ENCODE measurements at regions not wholly inside any gene's neighbourhood (a gene's known extent, or its start where the extent isn't known, plus 50 kb on each side); places are given as distances from the start of the nearest gene placed in this dataset.
"Not testable (repeated sequence)": the region's sequence is repeated elsewhere in the genome, so short reads cannot be mapped to it uniquely, and the experiment has no call there.

DNA sequence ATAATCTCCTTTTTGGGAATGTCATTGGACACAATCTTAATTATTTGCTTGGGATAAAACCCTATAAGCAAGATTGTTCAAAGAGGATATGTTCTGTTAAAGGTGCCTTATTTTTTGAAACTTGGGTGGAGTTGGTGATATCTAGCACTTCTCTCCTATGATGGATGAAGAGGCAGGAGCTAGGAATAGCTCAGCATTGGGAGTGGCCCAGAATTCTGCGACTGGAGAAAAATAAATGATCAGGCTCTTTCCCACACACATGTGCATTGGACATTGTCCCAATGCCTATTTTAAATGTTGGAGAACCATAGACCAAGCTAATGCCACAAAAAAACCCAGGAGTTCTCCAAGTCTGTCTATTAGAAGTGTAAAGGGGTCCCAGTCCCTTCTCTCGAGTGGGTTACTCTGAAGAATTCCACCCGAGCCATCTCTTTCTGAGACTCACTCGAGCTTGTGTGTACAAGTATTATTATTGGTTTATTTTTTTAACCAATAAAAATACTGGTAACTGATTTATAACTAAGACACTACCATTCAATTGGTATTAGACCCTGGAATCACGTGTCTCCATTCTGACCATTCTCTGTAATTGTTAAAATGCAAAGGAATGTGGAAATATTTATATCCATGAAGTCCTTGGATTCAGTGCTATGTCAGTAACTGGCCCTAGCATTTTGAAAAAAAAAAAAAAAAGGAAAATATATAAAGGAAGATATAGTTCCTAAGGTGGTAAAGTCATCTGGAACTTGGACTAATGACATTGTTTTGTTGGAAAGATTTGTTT lies 437.5 kb upstream of the TMEM132C start:
- no peak for DNase-seq (ENCODE audit: low read depth in 2 of 2)

DNA sequence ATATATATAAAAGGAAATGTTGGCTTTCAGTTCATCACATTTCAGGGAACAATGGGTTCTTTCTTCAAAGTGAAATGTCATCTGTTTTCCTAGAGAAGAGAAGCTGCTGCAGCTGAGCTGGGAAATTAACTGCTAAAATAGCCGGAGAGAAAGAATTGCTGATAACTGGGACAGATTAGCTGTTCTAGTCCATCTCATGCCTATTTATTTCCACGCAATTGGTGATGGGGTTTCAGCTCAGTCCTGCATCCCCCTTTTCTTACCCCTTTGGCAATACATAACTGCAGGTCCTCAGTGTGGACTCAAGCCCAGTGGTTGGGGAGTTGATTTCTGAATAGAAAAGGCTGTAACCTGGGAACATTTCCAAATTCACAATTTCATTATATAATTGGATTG lies 436.9 kb upstream of the TMEM132C start:
- no peak for DNase-seq (ENCODE audit: low read depth in 2 of 2)

DNA sequence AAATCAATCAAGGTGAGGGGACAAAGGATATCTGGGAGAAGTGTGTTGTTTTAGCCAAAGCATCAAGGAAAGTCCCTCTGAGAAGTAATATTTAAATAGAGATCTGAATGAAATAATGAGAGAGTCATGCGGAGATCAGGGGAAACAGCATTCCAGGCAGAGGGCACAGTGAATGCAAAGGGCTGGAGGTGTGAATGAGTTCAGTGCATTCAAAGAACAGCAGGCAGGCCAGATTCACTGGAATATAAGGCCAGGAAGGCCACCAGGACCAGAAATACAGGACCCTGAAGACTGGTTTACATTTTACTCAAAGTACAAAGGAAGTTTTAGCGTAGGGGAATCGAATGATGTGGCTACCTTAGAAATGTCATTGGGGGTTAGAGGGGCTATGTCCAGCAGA lies 436.2 kb upstream of the TMEM132C start:
- DNase-seq (ENCODE audit: low read depth in 2 of 2) = no peak

DNA sequence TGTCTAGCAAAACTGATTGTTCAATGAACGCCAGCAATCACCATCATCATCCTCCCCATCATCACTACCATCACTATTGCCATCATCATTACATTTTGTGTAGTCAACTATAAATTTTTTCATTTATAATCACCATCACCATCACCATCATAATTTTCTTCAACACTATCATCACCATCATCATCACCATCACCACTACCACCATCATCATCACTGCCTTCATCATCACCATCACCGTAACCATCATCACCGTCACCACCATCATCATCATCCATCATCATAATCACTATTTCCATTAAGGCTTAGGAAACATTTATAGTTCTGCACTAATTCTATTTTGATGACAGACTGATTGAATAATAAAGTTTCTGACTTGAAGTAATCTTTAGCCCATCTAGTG lies 434.8 kb upstream of the TMEM132C start:
- no peak for DNase-seq (ENCODE audit: low read depth in 2 of 2)

DNA sequence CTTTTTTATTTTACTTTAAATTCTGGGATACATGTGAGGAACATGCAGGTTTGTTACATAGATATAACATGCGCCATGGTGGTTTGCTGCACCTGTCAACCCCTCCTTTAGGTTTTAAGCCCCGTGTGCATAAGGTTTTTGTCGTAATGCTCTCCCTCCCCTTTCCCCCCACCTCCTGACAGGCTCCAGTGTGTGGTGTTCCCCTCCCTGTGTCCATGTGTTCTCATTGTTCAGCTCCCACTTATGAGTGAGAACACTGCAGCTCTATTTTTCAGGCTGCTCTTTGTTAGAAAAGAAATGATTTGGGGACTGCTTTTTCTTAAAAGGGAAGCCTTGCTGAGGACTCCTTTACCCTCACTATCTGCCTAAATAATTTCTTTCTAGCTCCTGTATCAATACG lies 430.2 kb upstream of the TMEM132C start:
- DNase-seq (ENCODE audit: low read depth in 2 of 2) = not testable (repeated sequence)

DNA sequence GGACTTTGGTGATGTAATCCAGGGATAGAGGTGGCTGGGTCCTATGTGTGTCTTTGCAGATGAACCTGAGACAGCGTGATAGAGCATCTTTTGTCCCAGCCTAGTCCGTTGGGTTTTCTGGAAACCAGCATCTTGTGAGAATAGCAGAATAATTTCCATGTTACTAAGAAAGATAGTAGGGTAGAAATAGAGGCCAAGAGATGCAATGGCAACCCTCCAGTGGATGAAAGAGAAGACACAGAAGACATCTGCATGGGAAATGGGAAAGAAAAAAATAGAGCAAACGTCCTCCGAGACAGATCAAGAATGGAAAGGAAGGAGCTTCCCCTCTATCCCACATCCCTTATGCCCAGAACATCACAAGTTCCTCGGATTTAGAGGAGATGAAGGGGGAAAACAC lies 409.3 kb upstream of the TMEM132C start:
- no peak for DNase-seq (ENCODE audit: low read depth in 2 of 2)

DNA sequence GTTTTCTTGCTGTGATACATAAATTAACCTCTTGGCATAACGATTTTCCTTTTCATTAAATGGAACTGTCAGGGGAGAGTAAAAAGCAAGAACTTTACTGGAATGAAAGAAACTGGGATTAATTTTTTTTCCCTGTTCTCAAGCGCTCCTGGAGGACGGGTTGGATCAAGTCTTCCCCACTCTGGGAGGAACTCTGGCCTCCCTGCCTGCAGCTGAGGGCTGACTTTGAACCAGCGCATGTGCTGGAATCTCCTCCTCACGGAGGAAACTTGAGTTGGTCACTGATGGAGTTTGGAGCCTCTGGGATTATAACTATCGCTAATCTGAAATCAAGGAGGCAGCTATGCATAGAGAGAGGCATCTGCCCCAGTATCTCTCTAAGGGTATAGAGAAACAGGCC lies 406.4 kb upstream of the TMEM132C start:
- DNase-seq (ENCODE audit: low read depth in 2 of 2) = no peak

DNA sequence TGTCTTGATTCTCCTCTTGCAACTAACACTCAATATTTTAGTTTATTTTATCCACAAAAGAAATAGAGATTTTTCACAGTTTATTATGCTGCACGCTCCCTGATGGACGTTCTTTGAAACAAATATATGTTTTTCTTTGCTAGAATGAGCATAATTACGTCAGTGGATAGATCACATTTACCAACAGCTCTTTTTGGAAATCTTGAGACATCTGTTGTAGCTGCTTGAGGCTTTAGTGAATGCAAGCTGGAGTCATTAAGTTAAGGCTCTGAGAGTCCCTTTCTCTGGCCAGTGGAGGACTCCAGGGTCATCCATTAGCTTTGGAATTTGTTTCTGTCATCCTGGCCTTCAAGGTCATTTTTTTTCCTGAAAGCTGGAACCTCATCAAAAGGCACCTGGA lies 405.6 kb upstream of the TMEM132C start:
- DNase-seq (ENCODE audit: low read depth in 2 of 2) = no peak

DNA sequence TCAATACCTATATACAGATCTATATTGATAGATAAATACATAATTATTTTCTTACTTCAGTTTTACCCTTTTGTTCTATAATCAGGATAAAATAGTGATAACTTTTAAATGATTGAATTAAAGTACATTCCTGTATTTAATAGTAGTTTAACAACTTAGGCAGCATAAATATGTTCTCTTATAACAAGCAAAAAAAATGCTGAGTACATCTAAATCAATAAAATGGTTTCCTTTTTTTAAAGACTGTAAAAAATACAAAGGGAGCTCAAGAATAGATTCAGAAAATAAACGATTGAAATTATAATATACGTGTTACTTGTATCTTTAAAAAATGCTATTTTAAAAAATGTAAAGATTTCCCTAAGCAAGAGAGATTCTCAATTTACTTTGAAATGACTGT lies 393.7 kb upstream of the TMEM132C start:
- no peak for DNase-seq (ENCODE audit: low read depth in 2 of 2)

DNA sequence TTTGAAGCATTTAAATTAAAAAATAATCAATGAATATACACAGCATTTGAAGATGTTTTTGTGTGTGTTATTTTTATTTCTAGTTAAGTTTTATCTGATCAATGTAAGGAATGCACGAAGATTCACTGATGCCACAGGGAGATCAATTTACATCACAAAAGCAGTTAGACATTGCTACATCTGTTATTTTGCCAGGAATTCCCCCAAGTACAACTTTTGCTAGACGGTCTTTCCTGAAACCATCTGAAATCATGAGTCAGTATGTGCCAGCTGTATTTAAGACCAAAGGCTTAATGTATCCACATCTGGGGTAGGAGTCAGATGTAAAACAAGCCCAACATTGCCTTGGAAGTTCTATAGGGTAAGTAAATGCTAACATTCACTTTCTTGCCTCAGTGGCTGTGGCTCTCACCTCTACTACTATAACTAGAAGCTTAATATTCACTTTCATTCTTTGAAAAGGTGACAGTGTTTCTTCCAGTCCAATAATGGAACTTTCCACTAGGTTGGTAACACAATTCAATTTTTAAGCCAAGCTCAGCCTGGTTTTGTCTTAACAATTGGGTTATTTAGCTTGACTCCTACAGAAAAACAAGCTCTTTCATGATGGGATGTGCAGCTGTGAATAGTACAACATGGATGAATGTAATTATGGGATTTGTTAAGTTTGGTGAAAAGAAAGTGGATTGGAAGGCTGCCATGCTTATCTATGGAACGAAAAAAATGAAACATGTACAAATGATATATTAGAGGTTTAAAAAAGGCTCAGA lies 385.4 kb upstream of the TMEM132C start:
- DNase-seq (ENCODE audit: low read depth in 2 of 2) = no peak

DNA sequence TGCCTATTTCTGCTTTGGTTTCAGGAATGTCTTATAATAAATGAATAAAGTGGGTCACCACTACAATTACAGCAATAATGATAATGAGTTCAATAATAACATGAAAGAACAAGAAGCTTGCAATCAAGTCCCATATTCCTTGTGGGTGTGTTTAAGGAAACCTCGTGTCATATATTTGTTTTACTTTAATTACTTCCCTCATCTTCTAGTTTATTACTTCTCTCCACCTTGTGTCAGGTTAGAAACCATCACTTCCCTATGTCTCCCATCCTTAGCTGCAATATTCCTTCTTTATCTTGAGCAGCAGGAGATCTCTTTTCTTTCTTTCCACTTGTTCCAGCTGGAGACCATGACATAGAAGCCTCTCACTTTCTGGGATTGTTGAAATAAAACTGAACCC lies 384.0 kb upstream of the TMEM132C start:
- no peak for DNase-seq (ENCODE audit: low read depth in 2 of 2)

DNA sequence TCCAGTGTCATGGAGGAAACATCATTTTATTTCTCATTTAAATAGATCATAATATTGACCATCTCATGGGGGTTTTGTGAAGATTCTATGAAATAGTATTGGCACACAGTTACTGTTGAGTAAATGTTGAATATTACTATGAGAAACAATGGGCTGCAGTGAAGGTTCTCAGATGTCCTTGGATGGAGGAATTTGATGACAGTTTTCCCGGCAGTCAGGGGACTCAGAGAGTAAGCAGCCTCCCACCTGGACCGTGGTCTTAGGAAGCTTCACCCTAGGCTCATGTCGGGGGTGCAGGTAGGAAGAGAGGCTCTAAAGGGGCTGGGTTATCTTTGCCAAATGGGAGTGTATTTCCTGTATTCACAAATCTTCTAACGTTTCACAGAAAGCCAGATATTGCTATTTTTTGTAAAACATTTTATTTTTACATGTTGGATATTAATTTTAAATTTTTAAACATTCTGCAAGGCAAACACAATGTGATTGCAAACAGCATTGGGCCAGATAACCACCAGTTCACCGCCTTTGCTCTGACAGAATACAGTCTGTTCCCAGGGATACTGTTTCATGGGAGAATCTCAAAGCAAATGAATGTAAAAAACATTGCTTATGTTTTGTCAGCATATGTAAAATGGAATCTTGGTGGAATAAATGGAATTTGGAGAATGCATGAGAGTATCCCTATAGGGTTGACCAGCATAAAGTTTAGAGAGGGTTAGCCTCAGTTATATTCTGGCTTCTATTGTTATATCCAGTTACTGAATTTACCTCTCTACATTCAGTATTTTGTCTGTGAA lies 380.8 kb upstream of the TMEM132C start:
- no peak for DNase-seq (ENCODE audit: low read depth in 2 of 2)

DNA sequence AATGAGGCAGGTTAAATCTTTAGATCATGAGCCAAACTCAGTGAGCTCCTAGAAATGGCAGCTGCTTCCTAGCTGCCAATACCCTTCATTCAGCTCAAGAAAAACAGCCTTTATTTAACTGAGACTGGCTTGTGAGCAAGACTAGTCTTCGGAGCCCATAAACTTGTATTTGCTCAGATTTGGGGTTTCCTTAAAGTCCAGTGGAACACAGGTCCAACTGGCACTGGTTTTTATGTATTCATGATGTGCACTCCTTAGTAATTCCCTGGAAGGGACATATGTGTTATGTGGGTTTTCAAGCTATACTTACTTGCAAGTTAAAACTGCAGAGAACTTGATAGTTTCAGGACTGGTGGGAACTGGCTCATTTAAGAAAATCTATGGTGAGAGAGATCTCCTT lies 380.1 kb upstream of the TMEM132C start:
- DNase-seq (ENCODE audit: low read depth in 2 of 2) = no peak

DNA sequence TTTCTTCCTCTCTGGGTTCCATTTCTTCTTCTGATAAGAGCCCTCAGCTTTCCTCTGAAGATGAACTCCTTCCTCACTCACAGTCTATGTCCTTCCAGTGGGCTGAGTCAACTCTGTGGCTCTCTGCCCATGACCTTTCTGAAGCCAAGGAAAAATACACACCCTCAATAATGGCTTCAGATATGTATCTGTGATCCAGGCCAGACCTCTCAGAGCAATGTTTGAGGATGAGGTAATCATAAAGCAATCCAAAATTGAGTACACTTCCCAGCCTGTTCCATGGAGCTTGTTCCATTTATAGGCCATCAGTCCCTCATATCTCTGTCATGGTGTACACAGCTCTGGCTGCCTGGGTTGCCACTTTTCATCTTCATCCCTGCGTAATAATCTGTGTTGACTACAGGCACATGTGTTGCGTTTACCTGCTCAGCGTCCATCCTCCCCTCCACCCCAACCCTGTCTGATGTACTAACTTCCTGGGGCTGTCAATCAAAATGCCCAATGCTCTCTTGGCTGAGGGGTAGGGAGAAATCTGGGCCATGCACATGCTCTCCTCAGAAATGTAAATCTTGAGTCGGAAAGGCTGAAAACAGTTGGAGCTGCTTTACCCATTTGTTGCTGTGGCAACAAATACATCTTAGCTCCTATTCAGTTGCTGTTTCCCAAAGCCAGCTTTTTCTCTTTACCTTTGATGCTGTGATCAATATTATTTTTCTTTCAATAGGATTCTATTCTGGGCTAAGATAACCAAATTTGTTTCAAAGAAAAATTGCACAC lies 377.8 kb upstream of the TMEM132C start:
- no peak for DNase-seq (ENCODE audit: low read depth in 2 of 2)

DNA sequence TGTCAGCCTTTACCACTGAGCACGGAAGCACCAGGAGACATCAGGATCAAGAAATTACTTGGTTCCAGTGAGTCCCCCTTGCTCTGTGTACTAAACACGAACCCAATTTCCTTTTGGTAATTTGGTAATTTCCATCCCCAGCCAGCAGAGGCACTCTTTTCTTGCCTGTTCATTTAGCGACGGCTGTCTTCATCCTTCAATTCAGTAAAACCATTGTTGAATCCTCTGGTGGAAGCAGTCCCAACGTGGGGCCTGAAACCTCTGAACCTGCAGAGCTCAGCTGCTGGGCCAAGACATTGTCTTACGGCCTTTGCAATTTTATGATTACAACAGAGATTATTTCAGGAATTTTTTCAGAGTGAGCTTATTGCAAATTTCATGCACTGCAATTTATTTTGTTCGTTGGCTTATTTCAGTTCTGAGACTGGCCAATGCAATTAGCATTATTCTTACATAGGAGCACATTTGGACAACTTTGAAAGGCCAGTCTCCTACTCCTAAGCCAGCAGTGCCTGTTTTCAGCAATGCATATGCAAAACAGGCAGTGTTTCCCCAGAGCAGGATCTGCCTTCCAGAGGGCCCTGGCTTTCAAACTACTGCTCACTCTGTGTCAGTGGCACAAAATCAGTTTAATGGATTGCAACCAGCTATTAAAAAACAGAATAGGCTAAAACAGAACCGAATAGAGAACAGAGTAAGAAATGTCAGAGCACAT lies 372.9 kb upstream of the TMEM132C start:
- no peak for DNase-seq (ENCODE audit: low read depth in 2 of 2)

DNA sequence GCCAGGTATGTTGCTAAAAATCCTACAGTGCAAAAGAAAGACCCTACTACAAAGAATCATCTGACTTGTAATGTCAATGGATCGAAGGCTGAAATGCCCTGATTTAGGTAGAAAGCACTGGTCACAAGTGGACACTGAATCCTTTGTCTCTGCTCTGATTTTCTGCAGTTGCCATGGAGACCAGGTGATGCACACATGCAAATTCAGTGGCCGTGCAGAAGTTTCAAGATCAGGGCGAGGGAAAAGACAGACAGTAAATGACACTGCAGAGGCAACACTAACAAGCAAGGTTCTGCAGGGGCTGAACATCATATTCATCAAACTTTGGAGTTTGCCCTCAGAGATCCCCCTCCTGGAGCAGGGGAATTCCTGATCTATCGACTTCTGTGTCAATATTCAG lies 370.3 kb upstream of the TMEM132C start:
- DNase-seq (ENCODE audit: low read depth in 2 of 2) = no peak

DNA sequence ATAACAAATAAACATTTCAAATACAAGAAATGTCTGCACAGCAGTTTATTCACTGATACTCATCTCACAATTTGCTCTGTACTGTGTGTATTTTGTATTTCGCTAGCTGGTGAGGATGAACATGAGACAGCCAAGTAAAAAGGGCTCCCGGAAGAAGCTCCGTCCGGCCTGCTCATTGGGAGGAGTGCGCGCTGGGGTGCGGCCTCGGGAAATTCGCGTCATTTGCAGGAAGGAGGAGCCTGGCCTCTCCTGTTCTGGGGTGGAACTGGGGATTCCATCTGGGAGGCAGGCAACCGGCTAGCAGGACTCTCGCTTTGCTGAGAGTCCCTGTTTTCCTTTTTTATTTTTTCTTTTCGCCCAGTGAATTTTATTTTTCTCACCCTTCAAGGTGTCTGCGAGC lies 368.4 kb upstream of the TMEM132C start:
- DNase-seq (ENCODE audit: low read depth in 2 of 2) = no peak

DNA sequence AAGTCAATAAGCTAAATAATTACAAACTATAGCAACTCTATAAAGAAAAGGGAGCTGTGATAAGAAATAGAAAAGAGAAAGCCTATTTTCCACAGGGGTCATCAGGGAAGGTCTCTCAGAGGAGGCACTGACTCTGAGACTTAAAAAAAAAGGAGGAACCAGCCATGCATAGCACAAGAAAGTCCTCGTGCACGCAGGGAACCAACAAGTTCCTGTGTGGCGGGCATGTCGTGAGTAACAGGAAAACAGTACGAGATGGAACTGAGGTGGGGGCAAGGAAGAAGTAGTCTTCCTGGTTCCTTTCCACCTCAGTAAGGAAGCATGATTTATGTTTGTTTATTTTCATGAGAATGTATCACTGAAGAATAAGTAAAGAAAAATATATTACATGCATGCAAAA lies 367.0 kb upstream of the TMEM132C start:
- DNase-seq (ENCODE audit: low read depth in 2 of 2) = no peak

DNA sequence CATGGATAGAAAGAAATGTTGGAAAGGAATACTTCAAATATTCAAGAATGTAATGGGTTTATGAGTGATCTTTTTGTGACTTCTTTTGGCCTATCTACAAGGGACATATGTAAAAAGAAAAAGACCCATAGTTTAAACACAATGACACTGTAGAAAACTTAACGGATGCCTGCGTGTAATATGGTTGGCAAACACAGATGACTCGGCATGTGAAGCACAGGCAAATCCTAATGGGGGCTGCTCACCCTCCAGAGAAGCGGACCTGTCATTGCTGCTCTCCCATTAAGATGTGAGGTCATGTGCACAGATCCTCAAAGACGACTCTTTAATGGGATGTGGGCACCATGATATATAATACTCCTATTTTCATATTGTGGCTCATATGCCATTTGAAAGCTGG lies 366.6 kb upstream of the TMEM132C start:
- no peak for DNase-seq (ENCODE audit: low read depth in 2 of 2)

DNA sequence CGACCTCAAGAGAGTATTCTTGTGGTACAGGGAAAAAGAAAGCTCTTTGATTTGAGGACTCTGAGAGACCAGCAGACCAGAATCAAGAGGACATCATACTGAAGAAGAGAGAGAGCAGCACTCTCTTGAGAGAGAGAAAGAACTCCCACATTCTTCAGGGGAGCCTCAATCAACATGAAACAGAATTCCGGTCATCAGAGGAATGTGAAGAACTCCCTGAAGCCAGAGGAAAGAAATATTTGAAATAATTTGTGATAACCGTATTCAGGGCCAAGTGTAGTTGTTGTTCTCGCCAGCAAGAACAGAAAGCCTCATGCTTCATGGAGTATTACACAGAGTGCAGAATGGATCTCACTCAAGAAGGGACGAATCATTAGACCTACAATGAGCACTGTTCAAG lies 363.8 kb upstream of the TMEM132C start:
- no peak for DNase-seq (ENCODE audit: low read depth in 2 of 2)

DNA sequence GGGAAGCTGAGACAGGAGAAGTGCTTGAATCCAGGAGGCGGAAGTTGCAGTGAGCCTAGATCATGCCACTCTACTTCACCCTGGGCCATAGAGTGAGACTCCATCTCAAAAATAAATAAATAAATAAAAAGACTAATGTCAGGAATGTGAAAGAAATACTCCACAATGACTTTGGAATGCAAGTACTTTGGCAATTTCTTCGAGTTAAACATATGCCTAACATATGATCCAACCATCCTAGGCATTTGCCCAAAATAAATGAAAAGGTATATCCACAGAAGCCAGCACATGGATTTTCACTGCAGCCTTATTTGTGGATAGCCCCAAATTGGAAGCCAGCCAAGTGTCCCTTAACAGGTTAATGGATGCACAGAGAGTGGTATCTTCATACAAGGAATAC lies 357.9 kb upstream of the TMEM132C start:
- no peak for DNase-seq (ENCODE audit: low read depth in 2 of 2)

Data from lung microvascular endothelial cell (primary cell).